NCI-H2196 (cell line): ENCODE measurements at regions not wholly inside any gene's neighbourhood (a gene's known extent, or its start where the extent isn't known, plus 50 kb on each side); places are given as distances from the start of the nearest gene placed in this dataset.

Experiments
- DNase-seq: peaks from one replicate; lab custom pipeline; 2025; ENCODE audit not compliant: unreplicated experiment; lab: John Stamatoyannopoulos, UW

- no peak for DNase-seq
Measured at GRCh38 chr1:17877316-17877715, 122.2 kb downstream of the ACTL8 start.

GRCh38 chr1:17877896-17878295 lies 122.8 kb downstream of the ACTL8 start:
- DNase-seq, result no peak

- DNase-seq, result no peak
Measured at GRCh38 chr1:17878837-17879236, 123.7 kb downstream of the ACTL8 start.

GRCh38 chr1:17880449-17880848 lies 125.3 kb downstream of the ACTL8 start:
- DNase-seq, result no peak

GRCh38 chr1:17881761-17882160 lies 126.6 kb downstream of the ACTL8 start:
- no peak for DNase-seq

DNA sequence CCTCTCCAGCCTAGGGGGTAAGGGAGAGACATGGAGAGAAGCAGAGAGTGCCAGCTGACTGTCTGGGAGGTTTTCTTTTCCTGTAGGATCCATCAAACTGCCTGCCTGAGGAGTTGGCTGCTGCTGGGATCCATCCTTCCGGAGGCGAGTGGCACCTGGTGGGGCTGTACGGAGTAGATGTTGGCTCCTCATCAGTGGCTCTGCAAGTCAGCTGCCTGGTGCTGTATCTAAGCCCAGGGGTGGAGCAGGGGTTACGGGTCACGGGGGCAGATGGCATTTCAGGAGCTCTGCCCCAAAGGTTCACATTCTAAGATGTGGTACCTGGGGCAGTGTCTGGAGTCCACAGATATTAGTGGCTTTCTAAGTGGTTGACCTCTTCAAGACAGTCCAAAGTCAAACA lies 128.0 kb downstream of the ACTL8 start:
- DNase-seq, result no peak

- no peak for DNase-seq
Measured at GRCh38 chr1:17883662-17884395, 128.7 kb downstream of the ACTL8 start.

GRCh38 chr1:17885663-17886320 lies 130.7 kb downstream of the ACTL8 start:
- no peak for DNase-seq

- DNase-seq, result no peak
Measured at GRCh38 chr1:17886386-17886785, 131.3 kb downstream of the ACTL8 start.

GRCh38 chr1:17886838-17887441 lies 131.8 kb downstream of the ACTL8 start:
- no peak for DNase-seq

- peak; percentile 72 for DNase-seq
Measured at GRCh38 chr1:17887661-17888371, 132.7 kb downstream of the ACTL8 start.

- DNase-seq, result no peak
Measured at GRCh38 chr1:17890056-17890814, 135.1 kb downstream of the ACTL8 start.

- DNase-seq, result no peak
Measured at GRCh38 chr1:17890815-17891191, 135.7 kb downstream of the ACTL8 start.

- no peak for DNase-seq
Measured at GRCh38 chr1:17891205-17892110, 136.3 kb downstream of the ACTL8 start.

GRCh38 chr1:17892225-17892624 lies 137.1 kb downstream of the ACTL8 start:
- DNase-seq, result peak; percentile 89

GRCh38 chr1:17892851-17893250 lies 137.7 kb downstream of the ACTL8 start:
- DNase-seq, result no peak

DNA sequence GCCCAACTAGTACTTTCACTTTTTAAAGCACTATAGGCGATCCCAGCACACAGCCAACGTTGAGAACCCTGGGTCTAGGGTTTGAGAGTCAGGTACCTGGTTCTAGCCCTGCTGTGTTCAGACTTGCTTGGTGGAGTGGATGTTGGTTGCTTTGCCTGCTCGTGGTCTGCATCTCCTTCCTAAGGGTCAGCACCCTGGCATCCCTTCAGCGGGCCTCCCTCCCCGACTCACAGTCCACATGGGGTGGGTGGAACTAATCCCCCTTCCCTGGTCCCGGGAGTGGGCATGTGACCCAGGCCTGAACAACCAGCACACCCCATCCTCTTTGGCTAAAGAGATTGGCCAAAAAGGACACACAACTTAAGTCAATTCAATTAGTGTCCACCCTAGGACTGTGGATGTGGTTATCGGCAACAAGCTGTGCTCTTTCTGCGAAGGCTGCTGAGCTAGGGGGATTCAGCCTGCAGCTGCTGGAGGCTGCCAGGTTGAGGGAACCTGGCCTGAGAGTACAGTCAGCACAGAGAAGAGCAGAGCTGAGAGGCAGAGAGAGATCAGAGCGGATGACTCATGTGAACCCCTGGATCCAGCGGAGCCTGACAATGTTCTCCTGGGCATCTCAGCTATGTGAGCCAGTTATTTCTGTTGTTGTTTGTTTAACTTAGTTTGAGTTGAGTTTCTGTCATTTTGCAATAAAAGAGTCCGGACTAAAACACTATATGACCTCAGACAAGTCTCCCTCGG lies 138.9 kb downstream of the ACTL8 start:
- no peak for DNase-seq

DNA sequence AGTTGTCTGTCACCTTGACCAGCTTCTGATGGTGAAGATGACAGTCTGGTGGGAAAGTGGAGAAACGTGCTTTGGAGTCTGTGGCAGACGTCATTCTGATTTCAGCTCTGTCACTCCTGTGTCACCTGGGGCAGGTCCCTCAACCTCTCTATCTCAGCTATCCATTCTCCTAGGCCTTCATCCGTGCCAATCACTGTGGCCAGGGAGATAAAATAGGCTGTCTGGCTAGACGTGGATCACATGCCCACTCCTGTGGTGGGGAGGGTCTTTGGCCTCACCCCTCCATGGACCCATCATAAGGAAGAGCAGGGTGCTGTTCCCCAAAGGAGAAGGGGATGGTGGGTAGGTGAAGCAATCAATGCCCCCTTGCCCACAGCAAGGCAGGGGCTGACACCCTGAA lies 140.3 kb downstream of the ACTL8 start:
- no peak for DNase-seq

GRCh38 chr1:17895986-17896385 lies 140.9 kb downstream of the ACTL8 start:
- DNase-seq, result no peak
